ENCODE measurements at regions not wholly inside any gene's neighbourhood (a gene's known extent, or its start where the extent isn't known, plus 50 kb on each side); places are given as distances from the start of the nearest gene placed in this dataset.

DNA sequence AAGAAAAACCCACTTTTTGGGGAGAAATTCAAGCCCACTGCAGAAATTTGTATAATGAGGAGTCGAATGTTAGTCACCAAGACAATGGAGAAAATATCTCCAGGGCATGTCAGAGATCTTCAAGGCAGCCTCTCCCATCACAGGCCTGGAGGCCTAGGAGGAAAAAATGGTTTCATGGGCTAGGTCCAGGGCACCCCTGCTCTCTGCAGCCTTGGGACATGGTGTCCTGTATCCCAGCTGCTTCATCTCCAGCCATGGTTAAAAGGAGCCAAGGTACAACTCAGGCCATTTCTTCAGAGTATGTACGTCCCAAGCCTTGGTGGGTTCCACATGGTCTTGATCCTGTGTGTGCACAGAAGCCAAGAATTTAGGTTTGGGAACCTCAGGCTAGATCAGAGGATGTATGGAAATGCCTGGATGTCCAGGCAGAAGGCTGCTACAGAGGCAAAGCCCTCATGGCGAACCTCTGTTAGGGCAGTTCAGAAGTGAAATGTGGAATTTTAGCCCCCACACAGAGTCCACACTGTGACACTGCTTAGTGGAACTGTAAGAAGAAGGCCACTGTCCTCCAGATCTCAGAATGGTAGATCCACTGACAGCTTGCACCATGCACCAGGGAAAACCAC lies 561.4 kb downstream of the ISL1 start:
- WGBS (ENCODE audit: extremely low coverage, insufficient coverage, low lambda C conversion rate), result no CpG with 5 or more reads among the region's 3 CpGs
- H2AK5ac ChIP-seq (ENCODE audit: low read length), result no peak overlapping the region
- no peak overlapping the region for H3K18ac ChIP-seq (ENCODE audit: low read length)
- H2BK15ac ChIP-seq (replicated peaks; ENCODE audit: low read depth), result no peak overlapping the region
- H3K27me3 ChIP-seq (ENCODE audit: insufficient read depth, low read length, poor library complexity), result no peaks in the 10 kb centered on the region
- H3K36me3 ChIP-seq (ENCODE audit: control insufficient read depth, insufficient read depth, low read length), result no peaks in the 10 kb centered on the region
- H4K5ac ChIP-seq (ENCODE audit: low read length), result no peak overlapping the region
- H3K4me1 ChIP-seq (ENCODE audit: control insufficient read depth, low read depth, low read length), result no peaks in the 10 kb centered on the region
- peak overlapping the region; percentile 23 for H3K4me3 ChIP-seq (ENCODE audit: low read length)
- H3K4ac ChIP-seq (ENCODE audit: low read depth, low read length), result no peak overlapping the region
- H3K27ac ChIP-seq (ENCODE audit: low read depth, low read length), result no peak overlapping the region
- no peaks in the 10 kb centered on the region for H3K79me2 ChIP-seq (ENCODE audit: control insufficient read depth, insufficient read depth, low read length)
- no peak overlapping the region for H4K8ac ChIP-seq (ENCODE audit: low read depth, low read length)
- no peak overlapping the region for H3K23ac ChIP-seq (ENCODE audit: low read length)
- H3K9ac ChIP-seq (ENCODE audit: low read length), result no peak overlapping the region
- no peak overlapping the region for H2BK5ac ChIP-seq (ENCODE audit: low read length)
- H3K56ac ChIP-seq (ENCODE audit: low read length), result no peak overlapping the region
- H3K79me1 ChIP-seq (ENCODE audit: low read length), result no peaks in the 10 kb centered on the region
- no peak overlapping the region for H3K4me2 ChIP-seq (ENCODE audit: low read length)
- DNase-seq, result peak; percentile 4
- H2BK120ac ChIP-seq (ENCODE audit: low read depth, low read length), result no peak overlapping the region

DNA sequence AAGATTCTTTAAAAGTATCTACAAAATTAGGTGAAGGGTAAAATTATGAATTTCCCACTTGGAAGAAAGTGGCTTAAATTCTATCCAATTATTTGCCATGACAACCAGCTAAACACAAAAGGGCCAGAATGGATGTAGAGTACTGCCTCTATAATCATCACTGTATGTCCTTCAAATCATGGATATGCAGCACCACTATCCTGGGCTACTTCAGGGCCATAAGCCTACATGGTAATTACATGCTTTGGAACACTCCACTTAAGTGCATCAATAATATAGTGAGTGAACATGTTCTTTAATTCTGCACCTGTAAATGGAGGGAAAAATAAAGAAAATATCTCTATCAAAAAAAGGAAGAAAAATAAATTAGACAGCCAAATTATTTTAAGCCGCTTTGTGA lies 575.2 kb downstream of the ISL1 start:
- Histone ChIP-seq H4K8ac (ENCODE audit: low read depth, low read length) (no peak overlapping the region), H3K27me3 (ENCODE audit: insufficient read depth, low read length, poor library complexity) (no peaks in the 10 kb centered on the region), H3K4me3 (ENCODE audit: low read length) (no peak overlapping the region), H3K79me1 (ENCODE audit: low read length) (no peaks in the 10 kb centered on the region), H3K4me1 (ENCODE audit: control insufficient read depth, low read depth, low read length) (no peaks in the 10 kb centered on the region), H4K5ac (ENCODE audit: low read length) (no peak overlapping the region), H3K4ac (ENCODE audit: low read depth, low read length) (no peak overlapping the region), H3K9ac (ENCODE audit: low read length) (no peak overlapping the region), H3K23ac (ENCODE audit: low read length) (no peak overlapping the region), H3K79me2 (ENCODE audit: control insufficient read depth, insufficient read depth, low read length) (no peaks in the 10 kb centered on the region), H3K27ac (ENCODE audit: low read depth, low read length) (no peak overlapping the region), H3K18ac (ENCODE audit: low read length) (no peak overlapping the region), H3K56ac (ENCODE audit: low read length) (no peak overlapping the region), H2BK5ac (ENCODE audit: low read length) (no peak overlapping the region), H3K4me2 (ENCODE audit: low read length) (no peak overlapping the region), H2AK5ac (ENCODE audit: low read length) (no peak overlapping the region), H2BK120ac (ENCODE audit: low read depth, low read length) (no peak overlapping the region), H2BK15ac (replicated peaks; ENCODE audit: low read depth) (no peak overlapping the region), H3K36me3 (ENCODE audit: control insufficient read depth, insufficient read depth, low read length) (no peaks in the 10 kb centered on the region)
- peak; percentile 14 for DNase-seq
- no CpG with 5 or more reads among the region's 1 CpG for WGBS (ENCODE audit: extremely low coverage, insufficient coverage, low lambda C conversion rate)

DNA sequence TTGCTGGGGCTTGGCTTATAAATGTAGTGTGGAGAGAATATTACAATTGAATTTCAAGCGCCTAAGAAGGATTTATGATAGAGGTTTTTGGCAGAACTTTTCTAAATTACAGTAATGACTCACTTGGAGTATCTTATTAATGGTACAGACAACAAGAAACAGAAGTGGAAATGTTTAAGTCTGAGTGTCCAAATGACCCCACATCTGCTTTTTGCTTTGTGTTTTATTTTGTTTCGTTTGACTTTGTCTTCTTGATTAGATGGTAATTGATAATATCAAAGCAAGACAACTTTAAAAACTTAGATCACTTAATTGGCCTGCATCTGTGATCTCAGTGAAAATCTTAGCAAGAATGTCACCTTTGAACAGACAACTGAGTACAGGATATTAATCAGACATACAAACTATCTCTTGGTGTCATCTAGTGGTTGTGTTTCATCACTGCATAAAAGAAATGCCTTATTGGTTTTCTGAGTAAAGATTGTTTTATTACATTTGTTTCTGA lies 577.4 kb downstream of the ISL1 start:
- no peak overlapping the region for H2BK15ac ChIP-seq (replicated peaks; ENCODE audit: low read depth)
- no peak overlapping the region for H3K56ac ChIP-seq (ENCODE audit: low read length)
- H3K9ac ChIP-seq (ENCODE audit: low read length), result no peak overlapping the region
- DNase-seq, result peak; percentile 22
- H3K18ac ChIP-seq (ENCODE audit: low read length), result no peak overlapping the region
- H4K5ac ChIP-seq (ENCODE audit: low read length), result no peak overlapping the region
- H3K36me3 ChIP-seq (ENCODE audit: control insufficient read depth, insufficient read depth, low read length), result no peaks in the 10 kb centered on the region
- WGBS (ENCODE audit: extremely low coverage, insufficient coverage, low lambda C conversion rate), result no CpG with 5 or more reads among the region's 2 CpGs
- no peaks in the 10 kb centered on the region for H3K27me3 ChIP-seq (ENCODE audit: insufficient read depth, low read length, poor library complexity)
- H2BK120ac ChIP-seq (ENCODE audit: low read depth, low read length), result no peak overlapping the region
- no peak overlapping the region for H4K8ac ChIP-seq (ENCODE audit: low read depth, low read length)
- H2AK5ac ChIP-seq (ENCODE audit: low read length), result no peak overlapping the region
- no peak overlapping the region for H3K27ac ChIP-seq (ENCODE audit: low read depth, low read length)
- H3K4me1 ChIP-seq (ENCODE audit: control insufficient read depth, low read depth, low read length), result no peaks in the 10 kb centered on the region
- no peak overlapping the region for H3K4me3 ChIP-seq (ENCODE audit: low read length)
- no peak overlapping the region for H2BK5ac ChIP-seq (ENCODE audit: low read length)
- H3K79me2 ChIP-seq (ENCODE audit: control insufficient read depth, insufficient read depth, low read length), result no peaks in the 10 kb centered on the region
- H3K23ac ChIP-seq (ENCODE audit: low read length), result no peak overlapping the region
- H3K79me1 ChIP-seq (ENCODE audit: low read length), result no peaks in the 10 kb centered on the region
- no peak overlapping the region for H3K4me2 ChIP-seq (ENCODE audit: low read length)
- H3K4ac ChIP-seq (ENCODE audit: low read depth, low read length), result no peak overlapping the region

DNA sequence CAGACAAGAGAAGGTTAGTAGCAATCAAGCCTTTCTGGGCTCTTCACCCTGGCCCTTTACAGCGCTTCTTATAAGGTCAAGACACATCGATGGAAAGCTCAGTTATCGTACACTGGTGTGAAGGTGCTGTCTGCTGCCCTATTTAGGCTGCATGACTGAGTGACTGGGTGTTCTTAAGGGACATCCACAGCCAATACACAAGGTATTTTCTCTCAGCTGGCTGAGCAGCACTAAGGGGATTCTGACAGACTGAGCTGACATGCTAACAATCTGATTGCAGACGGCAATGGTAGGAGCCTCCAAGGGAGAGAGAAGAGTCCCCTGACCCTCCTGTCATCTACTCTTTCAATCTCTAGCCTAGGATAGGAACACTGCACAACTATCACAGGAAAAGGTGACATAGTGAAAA lies 577.9 kb downstream of the ISL1 start:
- no peak overlapping the region for H2AK5ac ChIP-seq (ENCODE audit: low read length)
- no peaks in the 10 kb centered on the region for H3K27me3 ChIP-seq (ENCODE audit: insufficient read depth, low read length, poor library complexity)
- no peak overlapping the region for H3K4me2 ChIP-seq (ENCODE audit: low read length)
- no peaks in the 10 kb centered on the region for H3K36me3 ChIP-seq (ENCODE audit: control insufficient read depth, insufficient read depth, low read length)
- H2BK5ac ChIP-seq (ENCODE audit: low read length), result no peak overlapping the region
- H3K9ac ChIP-seq (ENCODE audit: low read length), result no peak overlapping the region
- WGBS (ENCODE audit: extremely low coverage, insufficient coverage, low lambda C conversion rate), result no CpG with 5 or more reads among the region's 4 CpGs
- no peak overlapping the region for H3K27ac ChIP-seq (ENCODE audit: low read depth, low read length)
- peak; percentile 40 for DNase-seq
- no peak overlapping the region for H3K56ac ChIP-seq (ENCODE audit: low read length)
- no peaks in the 10 kb centered on the region for H3K79me1 ChIP-seq (ENCODE audit: low read length)
- H3K79me2 ChIP-seq (ENCODE audit: control insufficient read depth, insufficient read depth, low read length), result no peaks in the 10 kb centered on the region
- no peak overlapping the region for H3K23ac ChIP-seq (ENCODE audit: low read length)
- no peak overlapping the region for H3K18ac ChIP-seq (ENCODE audit: low read length)
- H3K4me1 ChIP-seq (ENCODE audit: control insufficient read depth, low read depth, low read length), result no peaks in the 10 kb centered on the region
- H4K8ac ChIP-seq (ENCODE audit: low read depth, low read length), result no peak overlapping the region
- no peak overlapping the region for H3K4me3 ChIP-seq (ENCODE audit: low read length)
- no peak overlapping the region for H3K4ac ChIP-seq (ENCODE audit: low read depth, low read length)
- no peak overlapping the region for H4K5ac ChIP-seq (ENCODE audit: low read length)
- no peak overlapping the region for H2BK120ac ChIP-seq (ENCODE audit: low read depth, low read length)
- no peak overlapping the region for H2BK15ac ChIP-seq (replicated peaks; ENCODE audit: low read depth)

DNA sequence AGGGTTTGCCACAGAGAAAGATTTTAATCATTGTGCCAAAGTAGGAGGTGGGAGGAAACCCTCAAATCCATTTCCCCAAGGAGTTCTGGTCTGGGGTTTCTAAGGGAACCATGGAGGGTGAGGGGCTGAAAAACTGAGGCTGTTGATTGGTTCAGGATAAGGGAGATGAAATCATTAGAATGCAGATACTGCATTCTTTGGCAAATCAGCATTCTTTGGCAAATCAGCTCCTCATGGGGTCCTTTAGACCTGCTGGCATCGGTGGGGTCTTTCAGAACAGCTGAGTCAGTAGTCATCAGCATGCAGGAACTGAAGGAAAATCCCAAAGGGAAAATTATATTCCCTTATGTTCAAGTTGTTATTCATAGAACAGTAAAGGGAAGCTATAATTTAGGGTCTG lies 585.5 kb downstream of the ISL1 start:
- DNase-seq, result peak; percentile 60
- Histone ChIP-seq H3K79me1 (ENCODE audit: low read length) (no peaks in the 10 kb centered on the region), H3K79me2 (ENCODE audit: control insufficient read depth, insufficient read depth, low read length) (no peaks in the 10 kb centered on the region), H3K4me3 (ENCODE audit: low read length) (no peak overlapping the region), H2BK5ac (ENCODE audit: low read length) (no peak overlapping the region), H4K5ac (ENCODE audit: low read length) (no peak overlapping the region), H3K27ac (ENCODE audit: low read depth, low read length) (no peak overlapping the region), H3K36me3 (ENCODE audit: control insufficient read depth, insufficient read depth, low read length) (no peaks in the 10 kb centered on the region), H3K4ac (ENCODE audit: low read depth, low read length) (no peak overlapping the region), H2BK120ac (ENCODE audit: low read depth, low read length) (no peak overlapping the region), H2AK5ac (ENCODE audit: low read length) (no peak overlapping the region), H3K4me1 (ENCODE audit: control insufficient read depth, low read depth, low read length) (no peaks in the 10 kb centered on the region), H3K27me3 (ENCODE audit: insufficient read depth, low read length, poor library complexity) (no peaks in the 10 kb centered on the region), H3K18ac (ENCODE audit: low read length) (no peak overlapping the region), H3K23ac (ENCODE audit: low read length) (no peak overlapping the region), H4K8ac (ENCODE audit: low read depth, low read length) (no peak overlapping the region), H2BK15ac (replicated peaks; ENCODE audit: low read depth) (no peak overlapping the region), H3K56ac (ENCODE audit: low read length) (no peak overlapping the region), H3K9ac (ENCODE audit: low read length) (no peak overlapping the region), H3K4me2 (ENCODE audit: low read length) (no peak overlapping the region)
- no CpG with 5 or more reads among the region's 1 CpG for WGBS (ENCODE audit: extremely low coverage, insufficient coverage, low lambda C conversion rate)

DNA sequence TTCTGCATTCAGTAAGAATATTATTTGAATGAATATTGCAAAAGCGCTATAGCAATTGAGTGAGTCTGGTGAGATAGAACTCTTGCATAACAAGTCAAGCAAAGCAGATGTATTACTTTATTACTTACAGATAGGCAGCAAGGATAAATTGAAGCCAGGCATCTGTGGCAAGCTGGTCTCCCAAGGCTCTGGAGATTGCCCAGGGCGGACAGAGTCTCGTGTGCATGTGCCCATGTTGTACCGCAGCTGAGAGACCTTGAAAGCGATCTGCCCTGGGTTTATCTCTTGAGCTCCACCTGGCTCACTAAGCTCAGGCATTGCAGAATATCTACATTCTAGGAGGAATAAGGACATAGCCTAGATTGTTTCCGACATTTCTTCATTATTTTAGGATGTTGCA lies 591.6 kb downstream of the ISL1 start:
- Histone ChIP-seq H4K8ac (ENCODE audit: low read depth, low read length) (no peak overlapping the region), H3K79me2 (ENCODE audit: control insufficient read depth, insufficient read depth, low read length) (no peaks in the 10 kb centered on the region), H2BK15ac (replicated peaks; ENCODE audit: low read depth) (no peak overlapping the region), H3K79me1 (ENCODE audit: low read length) (no peaks in the 10 kb centered on the region), H3K4me3 (ENCODE audit: low read length) (no peak overlapping the region), H3K4ac (ENCODE audit: low read depth, low read length) (no peak overlapping the region), H3K56ac (ENCODE audit: low read length) (no peak overlapping the region), H2AK5ac (ENCODE audit: low read length) (no peak overlapping the region), H3K27me3 (ENCODE audit: insufficient read depth, low read length, poor library complexity) (no peaks in the 10 kb centered on the region), H3K36me3 (ENCODE audit: control insufficient read depth, insufficient read depth, low read length) (no peaks in the 10 kb centered on the region), H3K27ac (ENCODE audit: low read depth, low read length) (no peak overlapping the region), H3K4me1 (ENCODE audit: control insufficient read depth, low read depth, low read length) (no peaks in the 10 kb centered on the region), H3K23ac (ENCODE audit: low read length) (no peak overlapping the region), H4K5ac (ENCODE audit: low read length) (no peak overlapping the region), H3K4me2 (ENCODE audit: low read length) (no peak overlapping the region), H2BK5ac (ENCODE audit: low read length) (no peak overlapping the region), H3K9ac (ENCODE audit: low read length) (no peak overlapping the region), H3K18ac (ENCODE audit: low read length) (no peak overlapping the region), H2BK120ac (ENCODE audit: low read depth, low read length) (no peak overlapping the region)
- DNase-seq, result no peak
- no CpG with 5 or more reads among the region's 6 CpGs for WGBS (ENCODE audit: extremely low coverage, insufficient coverage, low lambda C conversion rate)

Measured in mesendoderm (in vitro differentiated cells).